Nephron (organoid): ENCODE measurements at regions not wholly inside any gene's neighbourhood (a gene's known extent, or its start where the extent isn't known, plus 50 kb on each side); places are given as distances from the start of the nearest gene placed in this dataset.

Experiments
- H3K27ac Mint-ChIP-seq, 3 experiments: 2 replicates each; pipeline ENCODE4 v1.8.0; 2020; ENCODE audit warnings: mixed read lengths in 3 of 3, mild to moderate bottlenecking in 2 of 3, moderate library complexity in 1 of 3
- H3K27me3 Mint-ChIP-seq: 2 replicates; pipeline ENCODE4 v1.8.0; 2021; ENCODE audit warnings: low read depth, mild to moderate bottlenecking, moderate library complexity, mixed read lengths
- H3K36me3 Mint-ChIP-seq: 2 replicates; pipeline ENCODE4 v1.8.0; 2020; ENCODE audit warnings: low read depth, mixed read lengths
- H3K4me1 Mint-ChIP-seq: 2 replicates; pipeline ENCODE4 v1.8.0; 2020; ENCODE audit warnings: mixed read lengths
- H3K4me3 Mint-ChIP-seq, 3 experiments: 2 replicates each; pipeline ENCODE4 v1.8.0; 2020; ENCODE audit warnings: mild to moderate bottlenecking in 3 of 3, mixed read lengths in 3 of 3, moderate library complexity in 2 of 3
- H3K9me3 Mint-ChIP-seq: 2 replicates; pipeline ENCODE4 v1.8.0; 2020; ENCODE audit warnings: mixed read lengths
- CTCF ChIP-seq, 3 experiments: fragments of 200-600 bp; sonication (generic); IDR thresholded peaks; one replicate each; pipeline ENCODE4 v1.5.0; 2021; ENCODE audit warnings: antibody characterized with exemption in 3 of 3; ENCODE audit not compliant: unreplicated experiment in 3 of 3

- Mint-ChIP-seq H3K36me3 (no peaks in the 10 kb centered on the region), H3K27me3 (peaks cover 22% of the 10 kb centered on the region), H3K4me1 (peaks cover 49% of the 10 kb centered on the region), H3K4me3 (no peak overlapping the region), H3K9me3 (no peaks in the 10 kb centered on the region), H3K27ac (no peak overlapping the region)
- TF ChIP-seq CTCF (IDR thresholded peaks at IDR 0.05; ENCODE audit: unreplicated experiment in 3 of 3) = no peak
Observed at GRCh38 chr1:229063154-229063773, 207.6 kb upstream of the RAB4A start.

GRCh38 chr1:229064320-229065168 lies 206.4 kb upstream of the RAB4A start:
- Mint-ChIP-seq H3K36me3 (no peaks in the 10 kb centered on the region), H3K27ac (no peak overlapping the region), H3K4me1 (peaks cover 38% of the 10 kb centered on the region), H3K27me3 (peaks cover 21% of the 10 kb centered on the region), H3K9me3 (no peaks in the 10 kb centered on the region), H3K4me3 (no peak overlapping the region)
- TF ChIP-seq CTCF (IDR thresholded peaks at IDR 0.05; ENCODE audit: unreplicated experiment in 3 of 3) = no peak

GRCh38 chr1:229065613-229066012 lies 205.3 kb upstream of the RAB4A start:
- Mint-ChIP-seq H3K27ac (peak overlapping the region in 1 of 3 experiments; percentile 43), H3K4me3 (no peak overlapping the region), H3K4me1 (peaks cover 28% of the 10 kb centered on the region), H3K27me3 (peaks cover 15% of the 10 kb centered on the region), H3K9me3 (no peaks in the 10 kb centered on the region), H3K36me3 (no peaks in the 10 kb centered on the region)
- no peak for TF ChIP-seq CTCF (IDR thresholded peaks at IDR 0.05; ENCODE audit: unreplicated experiment in 3 of 3)

GRCh38 chr1:229066591-229066990 lies 204.3 kb upstream of the RAB4A start:
- Mint-ChIP-seq H3K9me3 (no peaks in the 10 kb centered on the region), H3K4me3 (no peak overlapping the region), H3K27ac (no peak overlapping the region), H3K4me1 (peaks cover 32% of the 10 kb centered on the region), H3K27me3 (peaks cover 15% of the 10 kb centered on the region), H3K36me3 (no peaks in the 10 kb centered on the region)
- TF ChIP-seq CTCF (IDR thresholded peaks at IDR 0.05; ENCODE audit: unreplicated experiment in 3 of 3) = no peak

- H3K4me3 Mint-ChIP-seq = no peak overlapping the region
- H3K27me3 Mint-ChIP-seq = peaks cover 15% of the 10 kb centered on the region
- H3K27ac Mint-ChIP-seq = no peak overlapping the region
- TF ChIP-seq CTCF (IDR thresholded peaks at IDR 0.05; ENCODE audit: unreplicated experiment in 3 of 3) = no peak
- H3K9me3 Mint-ChIP-seq = no peaks in the 10 kb centered on the region
- H3K36me3 Mint-ChIP-seq = no peaks in the 10 kb centered on the region
- H3K4me1 Mint-ChIP-seq = peaks cover 33% of the 10 kb centered on the region
Observed at GRCh38 chr1:229067546-229067945, 203.4 kb upstream of the RAB4A start.
